Vagina (tissue), 2 donors: ENCODE measurements at regions not wholly inside any gene's neighbourhood (a gene's known extent, or its start where the extent isn't known, plus 50 kb on each side); places are given as distances from the start of the nearest gene placed in this dataset.

Source experiments
- CTCF ChIP-seq, 3 experiments: fragments of 450-650 bp in 2 of 3; fragments of 200-600 bp in 1 of 3; sonication (generic) in 1 of 3; IDR thresholded peaks; one replicate each; pipeline ENCODE4 v1.5.1; 2017 to 2019; ENCODE audit warnings: antibody characterized with exemption in 3 of 3, mild to moderate bottlenecking in 2 of 3, moderate library complexity in 2 of 3
- POLR2A ChIP-seq, 2 donors: fragments of 450-650 bp; IDR thresholded peaks; one replicate each; pipeline ENCODE4 v1.6.1; 2017; ENCODE audit warnings: antibody characterized with exemption in 2 of 2, mild to moderate bottlenecking in 2 of 2, moderate library complexity in 2 of 2

- TF ChIP-seq CTCF (IDR thresholded peaks at IDR 0.05), result no peak
- TF ChIP-seq POLR2A (IDR thresholded peaks at IDR 0.05), result no peak
Measured at GRCh38 chr21:36535618-36536241, 55.8 kb upstream of the CLDN14 start.
